Thyroid gland (tissue), 4 donors: ENCODE measurements at regions not wholly inside any gene's neighbourhood (a gene's known extent, or its start where the extent isn't known, plus 50 kb on each side); places are given as distances from the start of the nearest gene placed in this dataset.

ENCODE experiments used
- POLR2A ChIP-seq, 2 donors: fragments of 450-650 bp; IDR thresholded peaks; one replicate each; pipeline ENCODE4 v1.6.1; 2017; ENCODE audit warnings: antibody characterized with exemption in 2 of 2, mild to moderate bottlenecking in 2 of 2, moderate library complexity in 1 of 2
- TF ChIP-seq, protein P1 (sequence below), 6 experiments: fragments of 200-600 bp in 3 of 6; fragments of 450-650 bp in 3 of 6; sonication (generic) in 3 of 6; IDR thresholded peaks; one replicate each; pipeline ENCODE4 v1.5.1; 2016 to 2019; ENCODE audit warnings: antibody characterized with exemption in 6 of 6, mild to moderate bottlenecking in 2 of 6, inconsistent platforms in 1 of 6, moderate library complexity in 1 of 6

DNA sequence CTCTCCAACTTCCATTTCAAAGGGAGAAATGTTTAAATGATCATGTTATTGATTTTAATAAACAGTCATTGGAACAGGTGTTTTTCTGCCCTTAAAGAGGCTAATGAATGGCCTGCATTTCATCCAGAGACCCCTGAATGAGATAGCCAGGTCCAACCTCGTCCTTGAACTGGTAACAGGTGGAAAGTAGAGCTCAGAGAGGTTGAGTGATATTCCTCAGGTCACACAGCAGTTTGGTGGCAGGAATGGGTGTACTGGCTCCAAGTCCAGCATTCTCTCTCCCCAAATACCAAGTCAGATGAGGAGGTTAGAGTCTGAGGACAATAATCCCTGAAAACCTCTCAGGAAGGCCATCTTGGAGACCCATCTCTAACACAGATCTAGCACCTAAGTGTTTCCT lies 81.7 kb upstream of the ANO1 start:
- TF ChIP-seq, protein P1, sequence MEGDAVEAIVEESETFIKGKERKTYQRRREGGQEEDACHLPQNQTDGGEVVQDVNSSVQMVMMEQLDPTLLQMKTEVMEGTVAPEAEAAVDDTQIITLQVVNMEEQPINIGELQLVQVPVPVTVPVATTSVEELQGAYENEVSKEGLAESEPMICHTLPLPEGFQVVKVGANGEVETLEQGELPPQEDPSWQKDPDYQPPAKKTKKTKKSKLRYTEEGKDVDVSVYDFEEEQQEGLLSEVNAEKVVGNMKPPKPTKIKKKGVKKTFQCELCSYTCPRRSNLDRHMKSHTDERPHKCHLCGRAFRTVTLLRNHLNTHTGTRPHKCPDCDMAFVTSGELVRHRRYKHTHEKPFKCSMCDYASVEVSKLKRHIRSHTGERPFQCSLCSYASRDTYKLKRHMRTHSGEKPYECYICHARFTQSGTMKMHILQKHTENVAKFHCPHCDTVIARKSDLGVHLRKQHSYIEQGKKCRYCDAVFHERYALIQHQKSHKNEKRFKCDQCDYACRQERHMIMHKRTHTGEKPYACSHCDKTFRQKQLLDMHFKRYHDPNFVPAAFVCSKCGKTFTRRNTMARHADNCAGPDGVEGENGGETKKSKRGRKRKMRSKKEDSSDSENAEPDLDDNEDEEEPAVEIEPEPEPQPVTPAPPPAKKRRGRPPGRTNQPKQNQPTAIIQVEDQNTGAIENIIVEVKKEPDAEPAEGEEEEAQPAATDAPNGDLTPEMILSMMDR (IDR thresholded peaks at IDR 0.05): no peak
- no peak for TF ChIP-seq POLR2A (IDR thresholded peaks at IDR 0.05)
